NCI-H2107 (cell line): ENCODE measurements at regions not wholly inside any gene's neighbourhood (a gene's known extent, or its start where the extent isn't known, plus 50 kb on each side); places are given as distances from the start of the nearest gene placed in this dataset.

Source experiments
- DNase-seq: peaks from one replicate; lab custom pipeline; 2025; lab: John Stamatoyannopoulos, UW

GRCh38 chr1:188295157-188295556, 1466.4 kb downstream of the PLA2G4A start:
- no peak for DNase-seq

- no peak for DNase-seq
These were observed 1474.0 kb downstream of the PLA2G4A start for GRCh38 chr1:188302746-188303145.

- no peak for DNase-seq
These were observed 1485.9 kb downstream of the PLA2G4A start for GRCh38 chr1:188314557-188315137.

- no peak for DNase-seq
These were observed 1489.1 kb downstream of the PLA2G4A start for GRCh38 chr1:188317894-188318293.

GRCh38 chr1:188325211-188325610, 1496.5 kb downstream of the PLA2G4A start:
- no peak for DNase-seq

GRCh38 chr1:188343914-188344313, 1515.2 kb downstream of the PLA2G4A start:
- DNase-seq: no peak

GRCh38 chr1:188350104-188350503, 1521.4 kb downstream of the PLA2G4A start:
- no peak for DNase-seq

- DNase-seq: no peak
These were observed 1526.3 kb downstream of the PLA2G4A start for GRCh38 chr1:188355082-188355481.

- DNase-seq: no peak
These were observed 1527.1 kb downstream of the PLA2G4A start for GRCh38 chr1:188355847-188356246.

- DNase-seq: no peak
These were observed 1530.6 kb downstream of the PLA2G4A start for GRCh38 chr1:188359315-188359714.

GRCh38 chr1:188363943-188364342, 1535.2 kb downstream of the PLA2G4A start:
- no peak for DNase-seq

GRCh38 chr1:188364927-188365449, 1536.2 kb downstream of the PLA2G4A start:
- no peak for DNase-seq

GRCh38 chr1:188365874-188366273, 1537.1 kb downstream of the PLA2G4A start:
- no peak for DNase-seq

- no peak for DNase-seq
These were observed 1538.9 kb downstream of the PLA2G4A start for GRCh38 chr1:188367661-188368060.

- DNase-seq: no peak
These were observed 1542.6 kb downstream of the PLA2G4A start for GRCh38 chr1:188371295-188371806.

GRCh38 chr1:188372821-188373220, 1544.1 kb downstream of the PLA2G4A start:
- DNase-seq: no peak

- DNase-seq: no peak
These were observed 1554.1 kb downstream of the PLA2G4A start for GRCh38 chr1:188382851-188383250.

GRCh38 chr1:188386161-188386560, 1557.4 kb downstream of the PLA2G4A start:
- DNase-seq: no peak

- DNase-seq: no peak
These were observed 1557.9 kb downstream of the PLA2G4A start for GRCh38 chr1:188386666-188387065.

GRCh38 chr1:188394677-188395076, 1565.9 kb downstream of the PLA2G4A start:
- no peak for DNase-seq

GRCh38 chr1:188397521-188397920, 1568.8 kb downstream of the PLA2G4A start:
- no peak for DNase-seq

GRCh38 chr1:188402986-188403385, 1574.2 kb downstream of the PLA2G4A start:
- DNase-seq: no peak

- DNase-seq: no peak
These were observed 1577.9 kb downstream of the PLA2G4A start for GRCh38 chr1:188406636-188407035.

GRCh38 chr1:188420177-188420576, 1591.4 kb downstream of the PLA2G4A start:
- no peak for DNase-seq
